Activated CD4-positive, CD25-positive, alpha-beta regulatory T cell treated with anti-CD3 and anti-CD28 coated beads, Interleukin-2, amount 50 U/mL, for 24 hours (primary cell): ENCODE measurements at regions not wholly inside any gene's neighbourhood (a gene's known extent, or its start where the extent isn't known, plus 50 kb on each side); places are given as distances from the start of the nearest gene placed in this dataset.
A peak's percentile ranks its signal among the peaks of the same experiment; 100 is the strongest.

ENCODE experiments used
- ATAC-seq, 2 donors: fragments of 150-1000 bp; cut with Tn5 transposase; one replicate each; pipeline ENCODE4 v1.10.0; 2021; ENCODE audit warnings: mild to moderate bottlenecking in 1 of 2, moderate library complexity in 1 of 2

DNA sequence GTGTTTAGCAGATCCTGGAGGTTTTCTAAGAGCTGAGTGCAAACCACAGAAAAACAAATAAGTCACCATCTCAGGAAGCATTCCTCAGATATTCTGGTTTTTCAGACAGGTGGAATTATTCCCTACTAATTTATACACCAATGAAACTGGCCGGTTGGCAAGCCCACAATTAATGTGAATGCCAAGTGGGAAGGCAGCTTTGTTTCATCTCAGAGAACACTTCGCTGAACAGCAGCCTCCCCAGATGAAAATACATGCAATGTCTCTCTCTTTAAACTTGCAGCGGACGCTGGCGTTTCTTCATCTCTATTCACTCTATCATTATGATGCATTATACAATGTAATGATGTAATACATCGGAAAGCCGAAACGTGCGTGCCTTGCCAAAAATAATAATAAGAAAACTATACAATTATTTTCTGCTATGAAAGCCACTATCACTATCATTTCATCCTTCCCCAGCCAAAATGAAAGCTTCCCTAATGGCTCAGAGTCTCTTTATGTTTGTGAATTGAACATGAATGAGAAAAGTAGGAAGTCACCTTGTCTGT lies 649.4 kb downstream of the BCL11A start:
- no peak for ATAC-seq

DNA sequence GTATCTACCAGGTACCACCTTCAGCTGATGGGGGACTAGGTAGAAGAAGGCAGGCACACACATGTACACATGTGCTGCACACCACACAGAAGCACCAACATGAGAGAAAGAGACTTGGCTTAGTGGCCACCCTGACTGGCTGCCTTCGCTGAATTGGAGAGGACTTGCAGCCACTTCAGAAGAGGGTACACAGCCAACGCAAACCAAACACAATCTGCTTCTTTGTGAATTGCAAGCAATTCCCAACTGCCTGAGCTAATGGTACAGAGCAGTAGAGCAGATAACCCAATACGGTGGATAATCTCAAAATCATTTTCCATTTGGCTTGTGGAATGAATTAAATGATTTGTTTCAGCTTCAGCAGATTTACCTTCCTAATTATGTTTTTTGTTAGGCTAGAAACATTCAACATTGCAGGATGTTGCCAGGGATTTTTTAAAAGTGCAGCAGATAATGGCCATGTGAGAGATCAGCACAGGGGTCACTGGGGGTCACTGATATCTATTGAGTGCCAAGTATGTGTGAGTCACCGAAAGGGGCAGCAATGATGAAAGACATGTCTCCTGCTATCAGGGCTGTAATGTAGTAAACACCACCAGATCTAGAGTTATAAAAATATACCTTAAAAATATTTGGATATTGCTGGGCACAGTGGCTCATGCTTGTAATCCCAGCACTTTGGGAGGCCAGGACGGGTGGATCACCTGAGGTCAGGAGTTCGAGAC lies 652.6 kb downstream of the BCL11A start:
- ATAC-seq: no peak

DNA sequence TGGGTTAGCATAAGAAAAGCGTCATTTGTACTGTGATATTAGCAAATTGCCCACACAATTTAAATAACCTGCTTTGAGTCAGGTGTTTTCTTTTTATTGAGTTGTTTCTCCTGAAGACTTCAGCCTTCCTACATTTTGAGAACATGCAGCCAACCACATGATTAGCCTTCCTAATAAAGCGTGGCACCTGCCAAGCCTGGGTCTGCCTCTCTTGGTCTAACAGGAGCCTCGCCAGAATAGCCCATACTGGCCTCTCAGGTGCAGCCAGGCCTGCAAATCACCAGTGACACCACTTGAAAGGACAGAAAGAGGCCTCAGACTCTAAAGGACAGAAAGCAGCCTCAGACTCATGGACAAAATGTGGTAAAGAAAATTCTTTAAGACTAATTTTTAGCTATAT lies 653.8 kb downstream of the BCL11A start:
- no peak for ATAC-seq

DNA sequence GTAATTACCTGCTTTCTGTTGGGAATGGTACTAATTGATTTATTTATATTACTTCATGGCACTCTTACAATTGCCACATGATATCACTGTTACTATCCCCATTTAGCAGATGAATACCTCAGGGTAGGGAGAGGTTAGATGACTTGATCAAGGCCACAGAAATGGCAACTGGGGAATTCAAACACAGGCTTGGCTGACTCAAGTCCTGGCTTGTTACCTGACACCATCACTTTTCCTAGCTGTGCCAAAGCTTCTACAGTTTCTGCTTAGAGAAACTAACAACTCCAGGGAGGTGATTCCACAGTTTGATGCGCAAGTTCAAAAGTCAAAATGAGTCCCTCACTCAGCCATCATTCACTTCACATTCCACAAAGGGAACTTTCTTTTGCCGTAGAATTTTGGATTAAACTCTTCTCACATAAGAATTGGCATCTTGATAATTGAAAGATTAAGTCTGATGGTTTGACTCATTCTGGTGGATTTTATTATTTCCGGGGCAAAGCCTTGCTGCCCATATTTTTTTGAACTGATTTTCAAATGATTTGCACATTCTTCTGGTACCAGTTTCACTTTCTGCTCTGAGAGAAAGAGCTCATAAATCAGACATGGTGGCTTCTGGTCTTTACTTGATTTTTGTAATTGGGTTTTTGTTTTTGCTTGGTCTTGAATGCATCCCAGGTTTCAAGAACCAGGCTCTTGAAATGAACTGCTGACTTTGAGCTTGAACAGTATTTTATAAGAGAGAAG lies 656.8 kb downstream of the BCL11A start:
- ATAC-seq: no peak

DNA sequence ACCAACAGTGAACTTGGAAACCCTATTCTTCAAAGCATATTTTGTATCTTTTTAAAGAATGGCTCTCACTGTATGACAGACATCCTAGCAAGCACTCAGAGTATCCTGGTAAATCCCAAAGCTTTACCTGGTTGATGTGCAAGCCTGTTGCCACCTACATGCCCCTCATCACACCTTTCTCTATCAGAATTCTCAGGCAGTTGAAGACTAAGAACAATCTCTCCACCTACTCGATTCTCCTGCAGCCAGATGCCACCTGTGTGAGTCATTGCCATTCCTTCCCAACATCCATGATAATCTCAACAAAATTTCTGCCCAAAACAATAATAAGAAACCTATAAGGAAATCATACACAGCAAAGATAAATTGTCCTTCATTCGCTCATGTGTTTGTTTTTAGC lies 659.8 kb downstream of the BCL11A start:
- ATAC-seq: no peak

DNA sequence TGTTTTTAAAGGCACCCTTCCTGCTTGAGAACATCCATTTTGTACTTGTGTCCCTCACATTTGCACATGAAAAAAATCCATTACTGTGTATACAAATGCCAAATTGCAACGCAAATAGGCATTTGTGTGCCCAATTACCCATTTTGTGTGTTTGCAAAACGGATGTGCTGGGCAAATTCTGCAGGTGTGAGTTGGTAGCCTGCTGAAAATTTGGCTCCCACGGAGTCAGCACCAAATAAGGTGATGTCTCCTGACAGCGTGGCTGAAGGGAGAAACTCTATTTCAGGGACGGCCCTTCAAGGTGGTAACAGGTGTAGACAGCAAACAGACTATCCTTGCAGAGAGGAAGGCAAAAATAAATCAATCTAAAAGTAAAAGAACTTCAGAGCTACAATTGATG lies 661.1 kb downstream of the BCL11A start:
- no peak for ATAC-seq

DNA sequence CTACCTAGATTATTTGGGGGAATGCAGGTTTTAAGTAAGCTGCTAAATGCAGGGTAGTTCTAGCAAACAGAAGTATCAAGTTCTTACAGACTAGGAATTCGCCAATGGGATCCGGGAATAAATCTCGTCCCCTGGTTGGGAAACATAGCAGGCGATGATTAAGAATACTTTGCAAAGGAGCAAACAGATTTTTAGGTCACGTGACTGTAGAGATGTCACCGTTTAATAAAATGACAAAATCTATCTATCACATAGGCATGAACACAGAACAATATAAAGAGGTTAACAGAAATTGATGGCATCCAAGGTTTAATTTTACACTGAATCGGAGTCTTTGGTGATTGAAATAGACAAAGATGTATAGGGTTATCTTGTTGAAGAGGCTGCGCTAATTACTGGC lies 664.1 kb downstream of the BCL11A start:
- ATAC-seq: no peak

DNA sequence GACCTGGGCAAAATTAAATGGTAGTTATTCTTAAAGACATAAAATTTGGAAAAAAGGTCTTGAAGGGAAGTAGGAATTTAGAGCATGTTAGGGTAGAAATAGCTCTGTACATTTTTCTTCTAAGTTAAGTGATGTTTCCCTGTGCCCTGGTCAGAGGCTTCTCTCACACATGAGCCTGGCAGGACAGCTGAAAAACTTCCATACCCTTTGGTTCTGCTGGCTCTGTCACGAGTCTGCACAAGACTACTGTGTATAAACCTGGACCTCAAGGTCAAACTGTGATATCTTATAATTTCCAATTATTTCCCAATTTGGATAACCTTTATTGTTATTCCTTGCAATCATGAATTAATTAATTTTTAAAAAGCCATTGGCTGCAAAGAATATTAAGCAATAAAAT lies 664.7 kb downstream of the BCL11A start:
- ATAC-seq: no peak

DNA sequence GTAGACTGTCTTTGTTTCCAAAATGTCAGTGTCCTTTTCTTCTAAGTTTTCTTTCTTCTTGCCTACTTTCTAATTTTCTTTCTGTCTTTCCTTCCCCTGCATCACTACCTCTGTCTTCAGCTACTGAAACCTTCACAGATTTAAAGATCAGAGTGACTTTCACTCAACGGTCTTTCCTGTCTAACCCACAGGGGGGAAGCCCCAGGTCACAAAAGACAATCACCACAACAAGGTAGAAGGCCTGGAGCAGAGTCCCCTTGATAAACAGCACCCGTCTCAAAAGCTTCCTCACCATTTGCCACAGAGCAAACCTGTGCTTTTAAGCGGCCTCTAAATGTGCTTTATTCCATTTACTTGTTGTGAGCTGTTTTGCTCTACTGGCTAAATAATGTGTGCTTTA lies 665.4 kb downstream of the BCL11A start:
- ATAC-seq: peak; percentile 42 to 62

DNA sequence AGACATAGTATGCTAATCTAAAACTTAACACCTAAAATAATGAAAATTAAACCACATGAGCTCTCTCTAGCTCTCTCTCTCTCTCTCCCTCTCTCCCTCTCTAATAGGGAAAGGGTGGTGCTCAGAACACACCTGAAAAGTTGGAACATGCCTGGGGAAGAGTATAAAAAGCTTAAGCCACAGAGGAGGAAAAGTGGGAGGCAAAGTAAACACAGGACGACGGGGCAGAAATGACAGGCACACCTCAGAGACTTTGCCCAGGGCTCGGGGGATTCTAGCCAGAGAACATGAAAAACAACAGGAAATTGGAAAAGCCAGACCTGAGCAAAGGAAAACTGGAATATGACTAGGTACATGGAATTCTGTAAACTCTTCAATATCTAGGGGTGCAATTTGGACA lies 666.1 kb downstream of the BCL11A start:
- no peak for ATAC-seq

DNA sequence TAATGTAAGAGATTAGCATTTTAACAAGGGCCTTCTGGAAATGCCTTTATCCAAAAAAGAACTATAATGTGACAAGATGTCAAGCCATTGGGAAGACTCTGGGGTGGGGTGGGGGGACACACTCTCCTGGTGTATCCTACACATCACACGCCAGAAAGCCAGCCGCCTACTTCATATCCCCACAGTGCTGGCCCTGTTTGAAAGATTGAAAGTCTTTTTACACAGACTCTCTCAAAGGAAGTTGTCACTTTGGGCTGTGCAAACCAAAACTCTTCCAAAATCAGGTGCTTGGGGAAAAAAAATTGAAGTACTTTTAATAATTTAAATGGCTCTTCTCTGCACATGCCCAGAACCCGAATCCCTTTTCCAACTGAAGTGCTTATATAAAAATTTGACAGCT lies 666.7 kb downstream of the BCL11A start:
- ATAC-seq: no peak

DNA sequence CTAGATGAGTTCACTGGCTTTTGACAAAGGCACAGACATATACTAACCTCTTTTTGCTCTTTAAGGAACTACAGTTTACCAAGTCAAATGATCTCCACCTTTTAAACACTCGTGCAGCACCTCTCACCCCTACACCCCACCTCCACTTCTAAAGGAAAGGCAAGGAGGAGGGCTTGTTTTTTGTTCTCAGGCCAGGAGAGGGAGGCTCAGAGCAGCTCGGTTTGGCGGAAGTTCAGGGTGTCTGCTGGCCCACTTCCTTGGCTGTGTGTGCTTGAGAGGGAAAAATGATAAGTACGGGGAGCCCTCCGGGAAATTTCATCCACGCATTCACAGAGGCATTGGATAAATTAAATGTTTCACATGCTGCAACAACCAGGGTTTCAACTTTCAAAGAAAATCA lies 667.9 kb downstream of the BCL11A start:
- ATAC-seq: no peak

DNA sequence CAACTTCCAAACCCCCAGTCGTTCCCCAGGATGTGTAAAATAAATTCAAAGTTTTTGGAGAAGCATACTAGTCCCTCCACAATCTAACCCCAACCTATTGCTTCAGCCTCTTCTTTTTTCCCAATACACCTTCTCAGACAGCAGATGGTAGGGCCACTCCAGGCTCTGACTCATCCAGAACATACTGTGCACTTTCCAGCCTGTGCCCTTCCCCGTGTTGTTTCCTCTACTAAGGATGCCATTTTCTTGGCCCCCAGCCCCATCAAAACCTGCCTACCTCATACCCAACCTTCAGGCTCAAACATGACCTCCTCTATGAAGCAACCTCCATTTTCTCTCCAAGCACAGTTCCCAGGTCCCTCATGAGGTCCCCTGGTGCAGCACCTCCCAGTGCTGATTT lies 669.3 kb downstream of the BCL11A start:
- no peak for ATAC-seq

DNA sequence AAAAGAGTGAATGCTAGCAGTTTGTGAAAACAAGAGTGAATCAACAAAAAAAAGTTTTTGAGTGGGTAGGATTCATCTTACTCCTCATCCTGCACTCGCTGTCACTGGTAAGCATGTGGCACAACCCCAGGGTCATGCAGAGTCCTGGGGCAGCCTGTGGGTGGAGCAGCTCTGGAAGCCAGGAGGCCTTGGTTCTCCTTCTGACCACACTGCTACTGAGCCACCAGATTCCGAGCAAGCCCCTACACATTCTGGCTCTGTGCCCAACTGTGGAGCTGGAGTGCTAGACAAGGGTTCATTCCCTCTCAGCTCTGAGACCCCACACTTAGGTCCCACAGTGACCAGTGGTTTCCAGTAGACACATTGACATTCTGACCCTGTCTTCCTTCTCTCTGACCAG lies 670.6 kb downstream of the BCL11A start:
- ATAC-seq: no peak

DNA sequence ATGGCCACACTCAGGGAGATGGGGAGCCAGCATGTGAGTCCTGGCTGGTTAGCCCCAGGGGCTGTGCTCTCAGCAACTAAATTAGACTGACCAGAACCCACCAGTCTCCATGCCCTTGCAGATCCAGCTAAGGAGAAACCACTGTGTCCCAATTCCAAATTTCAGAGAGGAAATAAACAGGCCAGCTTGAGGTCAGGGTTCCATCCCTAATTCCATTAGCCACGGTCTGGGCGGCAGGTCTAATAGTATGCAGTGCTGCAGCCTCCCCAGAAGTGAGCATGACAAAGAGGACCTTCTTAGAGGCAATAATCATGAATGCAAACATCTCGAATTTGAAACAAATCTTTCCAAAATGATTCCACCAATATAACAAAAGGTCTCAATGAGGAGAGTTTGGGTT lies 671.2 kb downstream of the BCL11A start:
- no peak for ATAC-seq

DNA sequence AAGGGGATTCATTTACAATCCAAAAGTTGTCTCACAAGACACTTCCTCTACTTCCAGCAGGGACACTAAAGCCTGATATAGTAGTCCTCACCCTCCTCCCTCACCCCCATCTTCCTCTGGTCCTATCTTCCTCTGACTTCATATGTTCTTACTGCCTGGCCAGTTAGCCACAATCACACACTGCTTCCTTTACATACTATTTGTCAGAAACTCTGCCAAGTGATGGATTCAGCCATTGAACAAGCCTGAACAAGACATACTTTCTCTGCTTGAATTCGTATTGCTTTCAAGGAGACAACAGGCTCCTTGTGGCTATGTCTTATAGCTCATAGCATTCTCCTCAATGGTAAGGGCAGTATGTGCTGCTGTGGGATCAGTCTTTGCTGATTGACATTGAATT lies 672.2 kb downstream of the BCL11A start:
- ATAC-seq: no peak

DNA sequence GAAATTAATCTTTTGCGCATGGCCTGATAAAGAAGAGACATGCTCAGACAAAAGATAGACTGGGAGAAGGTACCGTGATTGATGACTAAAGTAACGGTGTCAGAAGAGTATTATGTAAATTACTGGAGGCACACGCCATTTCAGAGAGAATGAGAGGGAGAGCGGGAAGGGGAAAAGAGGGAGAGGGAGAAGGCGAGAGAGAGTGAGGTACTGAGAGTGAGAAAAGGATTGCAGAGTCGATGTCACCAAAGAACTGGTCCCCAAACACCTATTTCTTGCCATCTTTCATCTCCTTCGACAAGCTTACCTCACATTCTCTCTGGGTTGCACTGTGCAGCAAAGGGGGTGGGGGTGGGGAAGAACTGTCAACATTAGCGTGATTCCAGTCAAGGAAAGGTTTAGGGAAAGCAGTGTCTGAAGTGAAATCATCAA lies 673.7 kb downstream of the BCL11A start:
- no peak for ATAC-seq

DNA sequence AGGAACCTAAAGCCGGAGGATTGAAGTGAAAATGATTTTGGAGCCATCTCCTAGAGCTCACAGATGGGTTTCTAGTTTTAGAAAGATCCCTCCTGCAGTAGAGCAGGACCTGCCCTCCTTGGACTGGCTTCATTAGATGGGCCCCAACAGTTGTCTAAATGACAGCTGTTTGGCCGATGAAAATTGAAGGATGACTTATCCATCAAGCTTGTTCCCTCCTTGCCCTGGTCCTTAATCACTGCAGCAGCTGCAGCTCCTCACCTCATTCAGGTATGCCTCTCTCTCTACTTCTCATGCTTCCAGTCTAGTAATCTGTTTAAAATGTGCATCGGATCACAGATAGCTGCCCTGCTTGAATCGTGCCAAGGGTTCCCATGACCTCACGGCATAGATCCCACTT lies 677.6 kb downstream of the BCL11A start:
- ATAC-seq: no peak

DNA sequence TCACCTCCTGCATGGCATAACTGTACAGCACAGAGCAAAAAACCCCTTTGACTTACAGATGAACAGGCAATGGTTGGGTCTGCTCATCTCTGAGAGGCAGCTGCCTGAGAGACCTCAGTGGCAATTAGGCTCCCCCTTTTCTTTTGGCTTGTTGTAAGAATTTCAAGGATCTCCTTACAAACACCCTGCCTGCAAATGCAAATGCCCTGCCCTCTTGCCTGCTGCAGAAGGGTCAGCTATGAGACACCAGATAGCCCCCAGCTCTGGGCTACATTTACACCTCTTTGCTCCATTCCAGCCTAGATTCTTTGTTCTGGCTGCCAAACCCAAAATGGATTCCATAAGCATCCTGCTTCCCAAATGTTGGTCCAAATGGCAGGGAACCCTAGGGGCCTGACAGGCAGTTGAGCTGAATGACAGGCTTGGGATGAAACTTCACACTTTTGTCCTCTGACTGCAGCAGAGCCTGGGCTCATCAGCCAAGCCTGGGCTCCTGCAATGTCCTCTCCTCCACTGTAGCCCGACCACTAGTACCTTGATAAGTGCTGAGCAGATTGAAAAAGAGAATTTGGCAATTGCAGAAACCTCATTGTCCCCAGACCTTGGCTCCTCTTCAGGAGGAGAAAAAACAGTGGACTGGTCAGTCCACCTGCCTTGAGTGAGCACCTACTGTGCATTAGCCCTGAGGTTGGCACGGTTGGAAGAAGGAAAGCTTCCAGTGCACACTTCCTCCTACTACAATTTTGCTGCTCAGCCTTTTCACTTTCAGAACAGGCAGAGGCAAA lies 678.3 kb downstream of the BCL11A start:
- no peak for ATAC-seq

DNA sequence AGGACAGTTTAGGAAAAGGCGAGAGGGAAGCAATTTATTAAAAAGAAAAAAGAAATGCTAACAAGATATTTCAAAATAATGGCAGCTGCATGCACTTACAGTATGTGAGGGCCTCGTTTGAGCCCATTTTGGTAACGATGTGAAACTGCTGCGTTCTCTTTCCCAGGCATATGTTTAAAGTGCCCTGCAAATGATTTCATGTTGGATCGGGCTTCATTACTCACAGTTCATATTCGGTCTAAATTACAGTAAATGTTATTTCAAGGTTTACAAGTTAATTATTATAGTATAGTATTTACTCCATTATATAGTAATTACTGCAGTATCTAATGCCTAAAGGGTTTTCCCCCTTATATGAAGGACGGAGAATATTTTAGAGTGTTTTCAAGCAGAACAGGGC lies 679.1 kb downstream of the BCL11A start:
- ATAC-seq: no peak

DNA sequence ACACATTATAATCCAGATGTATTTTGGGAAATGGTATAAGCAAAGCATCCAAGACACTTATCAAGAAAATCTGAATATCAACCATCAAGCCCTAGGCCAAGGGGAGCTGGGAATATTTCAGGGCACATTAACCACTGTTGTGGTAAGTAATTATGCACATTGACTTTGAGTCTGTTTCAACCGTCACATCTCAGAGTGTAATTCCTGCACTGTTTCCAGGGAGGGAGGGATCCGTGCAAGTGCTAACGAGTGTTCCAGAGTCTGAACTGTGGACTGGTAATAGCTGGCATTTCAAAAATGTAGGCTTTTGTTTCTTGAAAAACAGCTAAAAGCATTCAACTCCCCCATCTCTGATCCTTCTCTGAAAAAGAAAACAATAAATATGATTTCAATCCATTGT lies 681.6 kb downstream of the BCL11A start:
- ATAC-seq: no peak

DNA sequence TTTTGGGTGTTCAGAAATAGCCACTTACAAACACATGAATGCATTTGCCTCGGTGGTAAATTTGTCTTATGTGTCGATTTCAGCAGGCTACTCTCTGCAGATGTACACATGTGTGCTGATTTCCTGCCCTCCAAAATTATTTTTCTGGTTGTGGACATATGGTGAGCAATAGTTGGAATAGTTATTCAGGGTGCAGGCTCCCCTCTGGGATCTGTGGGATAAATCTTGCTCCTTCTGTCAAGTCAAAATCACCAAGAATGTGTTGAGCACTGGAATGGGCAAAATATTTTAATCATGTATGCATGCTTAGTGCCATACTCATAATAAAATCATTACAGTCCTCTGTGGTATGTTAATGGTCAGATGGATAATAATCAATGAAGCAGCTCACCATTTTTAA lies 684.5 kb downstream of the BCL11A start:
- no peak for ATAC-seq

DNA sequence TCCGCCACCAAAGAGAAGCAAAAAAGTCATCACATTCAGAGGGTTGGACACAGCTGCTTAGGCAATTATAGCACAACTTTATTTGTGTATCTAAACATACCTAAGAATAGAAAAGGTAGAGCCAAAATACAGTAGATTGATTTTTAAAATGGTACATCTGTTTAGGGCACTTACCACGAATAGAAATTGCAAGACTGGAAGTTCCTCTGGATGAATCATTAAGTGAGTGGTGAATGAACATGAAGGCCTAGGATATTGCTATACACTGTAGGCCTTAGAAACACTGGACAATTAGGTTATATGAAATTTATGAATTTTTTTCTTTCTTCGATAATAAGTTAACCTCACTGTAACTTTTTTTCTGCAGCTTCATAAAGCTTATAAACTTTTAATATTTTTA lies 687.0 kb downstream of the BCL11A start:
- ATAC-seq: no peak

DNA sequence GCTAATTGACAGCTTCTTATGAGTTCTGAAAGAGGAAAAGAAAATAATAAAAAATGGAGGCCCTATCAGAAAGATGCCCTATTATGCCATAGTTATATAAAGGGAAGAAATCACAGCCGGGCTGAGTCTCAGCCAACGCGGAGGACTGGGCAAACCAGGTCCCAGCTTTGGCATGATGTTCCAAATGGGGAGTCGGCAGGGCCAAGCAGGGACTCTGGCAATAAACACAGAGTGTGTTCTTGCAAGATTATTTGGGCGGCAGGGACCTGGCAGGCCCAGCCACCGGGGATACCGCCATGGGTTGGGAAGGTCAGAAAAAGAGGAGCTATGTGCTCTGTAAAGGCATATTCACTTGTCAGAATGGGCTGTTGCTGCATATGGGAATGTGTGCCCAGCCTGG lies 694.9 kb downstream of the BCL11A start:
- ATAC-seq: no peak
